ENCODE measurements at regions not wholly inside any gene's neighbourhood (a gene's known extent, or its start where the extent isn't known, plus 50 kb on each side); places are given as distances from the start of the nearest gene placed in this dataset.
"Not testable (repeated sequence)": the region's sequence is repeated elsewhere in the genome, so short reads cannot be mapped to it uniquely, and the experiment has no call there.

GRCh38 chr13:112209266-112209665 lies 142.3 kb downstream of the SOX1 start:
- Histone ChIP-seq H3K36me3 (replicated peaks; ENCODE audit: control insufficient read depth, insufficient read depth, low read length) (no peaks in the 10 kb centered on the region), H3K27me3 (ENCODE audit: control insufficient read depth, insufficient read depth, low read length) (peaks cover 26% of the 10 kb centered on the region), H3K4me3 (ENCODE audit: insufficient read depth, low read depth, low read length) (no peak overlapping the region)
- no peak for DNase-seq

- Histone ChIP-seq H3K36me3 (replicated peaks; ENCODE audit: control insufficient read depth, insufficient read depth, low read length) (no peaks in the 10 kb centered on the region), H3K4me3 (ENCODE audit: insufficient read depth, low read depth, low read length) (no peak overlapping the region), H3K27me3 (ENCODE audit: control insufficient read depth, insufficient read depth, low read length) (peaks cover 21% of the 10 kb centered on the region)
- DNase-seq: no peak
Measured at GRCh38 chr13:112209711-112210110, 142.8 kb downstream of the SOX1 start.

- no peaks in the 10 kb centered on the region for H3K36me3 ChIP-seq (replicated peaks; ENCODE audit: control insufficient read depth, insufficient read depth, low read length)
- no peak for DNase-seq
- peaks cover 16% of the 10 kb centered on the region for H3K27me3 ChIP-seq (ENCODE audit: control insufficient read depth, insufficient read depth, low read length)
- H3K4me3 ChIP-seq (ENCODE audit: insufficient read depth, low read depth, low read length): no peak overlapping the region
Measured at GRCh38 chr13:112210371-112210770, 143.4 kb downstream of the SOX1 start.

- no peaks in the 10 kb centered on the region for H3K36me3 ChIP-seq (replicated peaks; ENCODE audit: control insufficient read depth, insufficient read depth, low read length)
- peaks cover 6% of the 10 kb centered on the region for H3K27me3 ChIP-seq (ENCODE audit: control insufficient read depth, insufficient read depth, low read length)
- DNase-seq: no peak
Measured at GRCh38 chr13:112212533-112212932, 145.6 kb downstream of the SOX1 start.

GRCh38 chr13:112213467-112214255 lies 146.7 kb downstream of the SOX1 start:
- Histone ChIP-seq H3K4me3 (ENCODE audit: insufficient read depth, low read depth, low read length) (no peak overlapping the region), H3K27me3 (ENCODE audit: control insufficient read depth, insufficient read depth, low read length) (peaks cover 2% of the 10 kb centered on the region; the same call in 1 of the 2 replicates), H3K36me3 (replicated peaks; ENCODE audit: control insufficient read depth, insufficient read depth, low read length) (no peaks in the 10 kb centered on the region)
- no peak for DNase-seq

More at GRCh38 chr13:112212533-112212932, 145.6 kb downstream of the SOX1 start:
- no peak overlapping the region for H3K4me3 ChIP-seq (ENCODE audit: insufficient read depth, low read depth, low read length)

- no peak for DNase-seq
- H3K4me3 ChIP-seq (ENCODE audit: insufficient read depth, low read depth, low read length): no peak overlapping the region
- peaks cover 2% of the 10 kb centered on the region; the same call in 1 of the 2 replicates for H3K27me3 ChIP-seq (ENCODE audit: control insufficient read depth, insufficient read depth, low read length)
- H3K36me3 ChIP-seq (replicated peaks; ENCODE audit: control insufficient read depth, insufficient read depth, low read length): no peaks in the 10 kb centered on the region
Measured at GRCh38 chr13:112215871-112216270, 148.9 kb downstream of the SOX1 start.

GRCh38 chr13:112217431-112217830 lies 150.5 kb downstream of the SOX1 start:
- no peaks in the 10 kb centered on the region for H3K36me3 ChIP-seq (replicated peaks; ENCODE audit: control insufficient read depth, insufficient read depth, low read length)
- peaks cover 2% of the 10 kb centered on the region; the same call in 1 of the 2 replicates for H3K27me3 ChIP-seq (ENCODE audit: control insufficient read depth, insufficient read depth, low read length)
- no peak for DNase-seq
- H3K4me3 ChIP-seq (ENCODE audit: insufficient read depth, low read depth, low read length): no peak overlapping the region

- H3K27me3 ChIP-seq (ENCODE audit: control insufficient read depth, insufficient read depth, low read length): peaks cover 2% of the 10 kb centered on the region; the same call in 1 of the 2 replicates
- no peaks in the 10 kb centered on the region for H3K36me3 ChIP-seq (replicated peaks; ENCODE audit: control insufficient read depth, insufficient read depth, low read length)
- no peak overlapping the region for H3K4me3 ChIP-seq (ENCODE audit: insufficient read depth, low read depth, low read length)
- DNase-seq: no peak
Measured at GRCh38 chr13:112218416-112218815, 151.5 kb downstream of the SOX1 start.

GRCh38 chr13:112219740-112220139 lies 152.8 kb downstream of the SOX1 start:
- Histone ChIP-seq H3K36me3 (replicated peaks; ENCODE audit: control insufficient read depth, insufficient read depth, low read length) (no peaks in the 10 kb centered on the region), H3K27me3 (ENCODE audit: control insufficient read depth, insufficient read depth, low read length) (peaks cover 2% of the 10 kb centered on the region; the same call in 1 of the 2 replicates), H3K4me3 (ENCODE audit: insufficient read depth, low read depth, low read length) (no peak overlapping the region)
- DNase-seq: no peak

- DNase-seq: no peak
- peaks cover 2% of the 10 kb centered on the region; the same call in 1 of the 2 replicates for H3K27me3 ChIP-seq (ENCODE audit: control insufficient read depth, insufficient read depth, low read length)
- no peaks in the 10 kb centered on the region for H3K36me3 ChIP-seq (replicated peaks; ENCODE audit: control insufficient read depth, insufficient read depth, low read length)
- no peak overlapping the region for H3K4me3 ChIP-seq (ENCODE audit: insufficient read depth, low read depth, low read length)
Measured at GRCh38 chr13:112220296-112220875, 153.4 kb downstream of the SOX1 start.

GRCh38 chr13:112220925-112221324 lies 154.0 kb downstream of the SOX1 start:
- Histone ChIP-seq H3K27me3 (ENCODE audit: control insufficient read depth, insufficient read depth, low read length) (peaks cover 2% of the 10 kb centered on the region; the same call in 1 of the 2 replicates), H3K4me3 (ENCODE audit: insufficient read depth, low read depth, low read length) (no peak overlapping the region), H3K36me3 (replicated peaks; ENCODE audit: control insufficient read depth, insufficient read depth, low read length) (no peaks in the 10 kb centered on the region)
- DNase-seq: no peak

- H3K36me3 ChIP-seq (replicated peaks; ENCODE audit: control insufficient read depth, insufficient read depth, low read length): no peaks in the 10 kb centered on the region
- no peak overlapping the region for H3K4me3 ChIP-seq (ENCODE audit: insufficient read depth, low read depth, low read length)
- H3K27me3 ChIP-seq (ENCODE audit: control insufficient read depth, insufficient read depth, low read length): no peaks in the 10 kb centered on the region
- DNase-seq: no peak
Measured at GRCh38 chr13:112222971-112223370, 153.2 kb upstream of the SPACA7 start.

- H3K27me3 ChIP-seq (ENCODE audit: control insufficient read depth, insufficient read depth, low read length); H3K36me3 ChIP-seq (replicated peaks; ENCODE audit: control insufficient read depth, insufficient read depth, low read length); DNase-seq; H3K4me3 ChIP-seq (ENCODE audit: insufficient read depth, low read depth, low read length): not testable (repeated sequence)
Measured at GRCh38 chr13:112223929-112224328, 152.2 kb upstream of the SPACA7 start.

GRCh38 chr13:112225429-112226090 lies 150.6 kb upstream of the SPACA7 start:
- Histone ChIP-seq H3K27me3 (ENCODE audit: control insufficient read depth, insufficient read depth, low read length) (no peaks in the 10 kb centered on the region), H3K36me3 (replicated peaks; ENCODE audit: control insufficient read depth, insufficient read depth, low read length) (no peaks in the 10 kb centered on the region), H3K4me3 (ENCODE audit: insufficient read depth, low read depth, low read length) (no peak overlapping the region)
- no peak for DNase-seq

Data from H7 (cell line).